Panc1 (cell line): ENCODE measurements at regions not wholly inside any gene's neighbourhood (a gene's known extent, or its start where the extent isn't known, plus 50 kb on each side); places are given as distances from the start of the nearest gene placed in this dataset.

ENCODE experiments used
- ATAC-seq: fragments of 200-7000 bp; cut with Tn5 transposase; 2 replicates; pipeline ENCODE4 v1.9.1; 2020; ENCODE audit warnings: mild to moderate bottlenecking, moderate library complexity
- BruUV-seq: library from RNA; stranded (reverse); fragments of 400-500 nt; replicated peaks from 2 replicates; lab custom pipeline; 2021; lab: Mats Ljungman, UMichigan
- CTCF ChIA-PET: fragments of 300-600 bp; sonication (Branson Sonifier 250); formaldehyde crosslinking; loops from one replicate; lab custom pipeline; 2022; ENCODE audit warnings: antibody characterized with exemption; lab: Charles Lee
- POLR2A ChIA-PET: fragments of 300-600 bp; sonication (Branson Sonifier 250); formaldehyde crosslinking; loops from one replicate; lab custom pipeline; 2022; ENCODE audit warnings: antibody characterized with exemption; lab: Charles Lee
- DNase-seq: peaks from one replicate; pipeline ENCODE4 v3.0.0-alpha.2; 2010; ENCODE audit warnings: low read depth, low spot score
- H3K27ac ChIP-seq: 2 replicates; pipeline ENCODE4 v1.5.1; 2011; ENCODE audit warnings: mild to moderate bottlenecking, low read length, inconsistent platforms
- H3K27me3 ChIP-seq: fragments of 200-500 bp; sonication (Bioruptor generic); 2 replicates; pipeline ENCODE4 v1.6.0; 2014; ENCODE audit warnings: low read length, inconsistent platforms; ENCODE audit not compliant: control insufficient read depth, insufficient read depth
- H3K36me3 ChIP-seq: fragments of 200-500 bp; sonication (Bioruptor generic); 2 replicates; pipeline ENCODE4 v1.5.1; 2014; ENCODE audit warnings: inconsistent platforms, mild to moderate bottlenecking, low read length, moderate library complexity; ENCODE audit not compliant: control insufficient read depth, insufficient read depth
- H3K4me1 ChIP-seq: 2 replicates; pipeline ENCODE4 v1.5.1; 2011; ENCODE audit warnings: inconsistent platforms, mild to moderate bottlenecking, low read length, moderate library complexity; ENCODE audit not compliant: control insufficient read depth, insufficient read depth
- H3K4me3 ChIP-seq, 2 experiments: 2 replicates each; pipeline ENCODE4 v1.5.1; 2011 to 2012; ENCODE audit warnings: low read depth in 2 of 2, low read length in 2 of 2, mild to moderate bottlenecking in 2 of 2, inconsistent platforms in 1 of 2, moderate library complexity in 1 of 2
- H3K9me3 ChIP-seq: fragments of 200-500 bp; sonication (Bioruptor generic); 2 replicates; pipeline ENCODE4 v1.5.1; 2014; ENCODE audit warnings: low read depth, mild to moderate bottlenecking, inconsistent platforms, low read length, moderate library complexity; ENCODE audit not compliant: control insufficient read depth, insufficient read depth
- CTCF ChIP-seq: fragments of 450-650 bp; IDR thresholded peaks from 2 replicates; pipeline ENCODE4 v1.5.1; 2017; ENCODE audit warnings: mild to moderate bottlenecking
- POLR2AphosphoS5 ChIP-seq: IDR thresholded peaks from 2 replicates; pipeline ENCODE4 v1.6.1; 2012; ENCODE audit warnings: mild to moderate bottlenecking, low read depth, low read length, moderate library complexity
- REST ChIP-seq, 2 experiments: IDR thresholded peaks; 2 replicates each; pipeline ENCODE4 v1.6.1; 2011 to 2012; ENCODE audit warnings: low read depth in 2 of 2, control low read depth in 1 of 2, low read length in 1 of 2, mild to moderate bottlenecking in 1 of 2, moderate library complexity in 1 of 2; ENCODE audit not compliant: insufficient read depth in 1 of 2
- SIN3A ChIP-seq: IDR thresholded peaks from 2 replicates; pipeline ENCODE4 v1.6.1; 2012; ENCODE audit warnings: low read depth, mild to moderate bottlenecking, low read length, moderate library complexity, borderline replicate concordance; ENCODE audit not compliant: insufficient read depth
- TCF7L2 ChIP-seq: IDR thresholded peaks from 2 replicates; pipeline ENCODE4 v1.6.1; 2011; ENCODE audit warnings: mild to moderate bottlenecking, low read depth, low read length, inconsistent platforms
- in situ Hi-C: cut with HindIII; loops from 2 replicates; pipeline ENCODE4 v1.10.0; 2016; ENCODE audit warnings: low sequenced_read_pairs, low pct_unique_long_range_greater_than_20kb
- intact Hi-C: fragments of 100-400 bp; cut with micrococcal nuclease; formaldehyde crosslinking; loops from one replicate; pipeline ENCODE4 v1.10.0; 2022; ENCODE audit not compliant: unreplicated experiment

- Histone ChIP-seq H3K36me3 (no peaks in the 10 kb centered on the region), H3K4me1 (no peaks in the 10 kb centered on the region), H3K9me3 (no peaks in the 10 kb centered on the region), H3K4me3 (no peak overlapping the region), H3K27ac (no peak overlapping the region), H3K27me3 (no peaks in the 10 kb centered on the region)
- DNase-seq (no peak), ATAC-seq (no peak)
- in situ Hi-C loops = no loop called here
- ChIA-PET POLR2A (no interaction called here), CTCF (no interaction called here)
- intact Hi-C loops = no loop called here
- no TSS peak for BruUV-seq
- TF ChIP-seq POLR2AphosphoS5 (no peak), TCF7L2 (no peak), CTCF (no peak), REST (IDR thresholded peaks at IDR 0.05; ENCODE audit: insufficient read depth in 1 of 2, low read depth in 2 of 2, low read length in 1 of 2) (no peak), SIN3A (no peak)
These were observed 1152.3 kb downstream of the BCL11B start for GRCh38 chr14:98119739-98120138.

- no peaks in the 10 kb centered on the region for H3K27me3 ChIP-seq
- ChIA-PET POLR2A (no interaction called here), CTCF (no interaction called here)
- no TSS peak for BruUV-seq
- DNase-seq = no peak
- no peak for TF ChIP-seq TCF7L2
- no peak for TF ChIP-seq SIN3A
- no peak for TF ChIP-seq CTCF
- no peak for TF ChIP-seq POLR2AphosphoS5
- TF ChIP-seq REST (IDR thresholded peaks at IDR 0.05; ENCODE audit: insufficient read depth in 1 of 2, low read depth in 2 of 2, low read length in 1 of 2) = no peak
- in situ Hi-C loops = no loop called here
- ATAC-seq = no peak
- no peak overlapping the region for H3K27ac ChIP-seq
- H3K4me3 ChIP-seq = no peak overlapping the region
- intact Hi-C loops = no loop called here
- H3K9me3 ChIP-seq = no peaks in the 10 kb centered on the region
- no peaks in the 10 kb centered on the region for H3K4me1 ChIP-seq
- no peaks in the 10 kb centered on the region for H3K36me3 ChIP-seq
These were observed 1151.0 kb downstream of the BCL11B start for GRCh38 chr14:98120831-98121464.
